OCI-LY7 (cell line): ENCODE measurements at regions not wholly inside any gene's neighbourhood (a gene's known extent, or its start where the extent isn't known, plus 50 kb on each side); places are given as distances from the start of the nearest gene placed in this dataset.

Experiments
- BruUV-seq: library from RNA; stranded (reverse); fragments of 400-500 nt; replicated peaks from 2 replicates; lab custom pipeline; 2021; lab: Mats Ljungman, UMichigan
- CTCF ChIA-PET: fragments of 300-600 bp; sonication (Branson Sonifier 250); formaldehyde crosslinking; loops from one replicate; lab custom pipeline; 2022; ENCODE audit warnings: antibody characterized with exemption; ENCODE audit not compliant: unreplicated experiment; lab: Charles Lee
- POLR2A ChIA-PET: fragments of 300-600 bp; sonication (Branson Sonifier 250); formaldehyde crosslinking; loops from one replicate; lab custom pipeline; 2022; ENCODE audit warnings: antibody characterized with exemption; lab: Charles Lee
- DNase-seq: peaks from one replicate; pipeline ENCODE4 v3.0.0-alpha.2; 2015; ENCODE audit warnings: low spot score
- H2AFZ ChIP-seq: fragments of 200-600 bp; sonication (generic), shearing (Covaris generic); 2 replicates; pipeline ENCODE4 v1.6.1; 2014; ENCODE audit warnings: mild to moderate bottlenecking, antibody characterized with exemption, low read length, moderate library complexity
- H3K27ac ChIP-seq: fragments of 200-600 bp; sonication (generic); 2 replicates; pipeline ENCODE4 v1.5.1; 2014; ENCODE audit warnings: mixed run types, low read depth, mild to moderate bottlenecking, moderate library complexity, low read length, inconsistent platforms; ENCODE audit not compliant: poor library complexity, severe bottlenecking
- H3K36me3 ChIP-seq: fragments of 200-600 bp; sonication (generic); 2 replicates; pipeline ENCODE4 v1.6.1; 2014; ENCODE audit warnings: mild to moderate bottlenecking, antibody characterized with exemption, low read length, moderate library complexity, mixed read lengths; ENCODE audit not compliant: insufficient read depth
- H3K4me1 ChIP-seq: fragments of 200-600 bp; sonication (generic); 2 replicates; pipeline ENCODE4 v1.5.1; 2014; ENCODE audit warnings: mild to moderate bottlenecking, low read length; ENCODE audit not compliant: insufficient read depth, poor library complexity, severe bottlenecking
- H3K4me2 ChIP-seq: fragments of 200-600 bp; sonication (generic); 2 replicates; pipeline ENCODE4 v1.6.1; 2014; ENCODE audit warnings: mild to moderate bottlenecking, low read length
- H3K4me3 ChIP-seq: fragments of 200-600 bp; sonication (generic); 2 replicates; pipeline ENCODE4 v1.5.1; 2014; ENCODE audit warnings: mild to moderate bottlenecking, low read depth, low read length; ENCODE audit not compliant: poor library complexity, severe bottlenecking
- H3K79me2 ChIP-seq: fragments of 200-600 bp; sonication (generic); 2 replicates; pipeline ENCODE4 v1.6.1; 2016; ENCODE audit warnings: low read depth, mild to moderate bottlenecking, low read length, moderate library complexity, mixed read lengths; ENCODE audit not compliant: insufficient read depth
- H3K9me2 ChIP-seq: fragments of 200-600 bp; sonication (generic); 2 replicates; pipeline ENCODE4 v1.6.1; 2016; ENCODE audit warnings: mild to moderate bottlenecking, low read length, mixed read lengths; ENCODE audit not compliant: insufficient read depth
- H3K9me3 ChIP-seq: fragments of 200-600 bp; sonication (generic); 2 replicates; pipeline ENCODE4 v1.6.1; 2014; ENCODE audit warnings: mild to moderate bottlenecking, mixed run types, low read length, mixed read lengths
- H4K20me1 ChIP-seq: fragments of 200-600 bp; sonication (generic); 2 replicates; pipeline ENCODE4 v1.6.1; 2014; ENCODE audit warnings: mild to moderate bottlenecking, antibody characterized with exemption, low read length, moderate library complexity, mixed read lengths; ENCODE audit not compliant: insufficient read depth
- EZH2phosphoT487 ChIP-seq: fragments of 200-600 bp; sonication (generic); IDR thresholded peaks from 2 replicates; pipeline ENCODE4 v1.6.1; 2018; ENCODE audit warnings: low read depth, borderline replicate concordance, mild to moderate bottlenecking, mixed run types, antibody characterized with exemption, low read length, moderate library complexity, mixed read lengths
- intact Hi-C: fragments of 100-400 bp; cut with micrococcal nuclease; formaldehyde crosslinking; loops from one replicate; pipeline ENCODE4 v1.10.0; 2022; ENCODE audit not compliant: unreplicated experiment
- TF ChIP-seq, protein P1 (sequence below): fragments of 200-600 bp; sonication (generic); conservative IDR thresholded peaks from 2 replicates; pipeline ENCODE4 v1.5.1; 2014; ENCODE audit warnings: mild to moderate bottlenecking, antibody characterized with exemption, low read length, moderate library complexity, mixed read lengths

DNA sequence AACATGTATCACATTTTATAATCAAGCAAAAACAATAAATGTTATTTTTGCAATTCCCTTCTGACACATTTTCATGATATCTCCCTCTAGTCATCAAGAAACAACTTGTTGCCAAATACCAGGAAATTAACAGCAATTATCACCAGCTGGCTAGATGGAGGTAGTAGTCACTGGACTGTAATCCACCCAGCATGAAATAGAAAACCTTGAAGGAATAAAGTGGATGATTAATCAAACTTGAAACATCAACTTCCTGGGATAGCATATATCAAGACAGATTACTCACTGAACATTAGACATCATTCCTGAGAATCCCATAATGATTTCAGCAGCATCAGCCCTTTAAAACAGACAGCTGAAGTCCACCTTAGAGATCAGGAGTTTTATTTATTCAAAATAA is 259.0 kb downstream of the CCDC59 start:
- H4K20me1 ChIP-seq, result no peaks in the 10 kb centered on the region
- no peak for TF ChIP-seq EZH2phosphoT487
- TF ChIP-seq, protein P1, sequence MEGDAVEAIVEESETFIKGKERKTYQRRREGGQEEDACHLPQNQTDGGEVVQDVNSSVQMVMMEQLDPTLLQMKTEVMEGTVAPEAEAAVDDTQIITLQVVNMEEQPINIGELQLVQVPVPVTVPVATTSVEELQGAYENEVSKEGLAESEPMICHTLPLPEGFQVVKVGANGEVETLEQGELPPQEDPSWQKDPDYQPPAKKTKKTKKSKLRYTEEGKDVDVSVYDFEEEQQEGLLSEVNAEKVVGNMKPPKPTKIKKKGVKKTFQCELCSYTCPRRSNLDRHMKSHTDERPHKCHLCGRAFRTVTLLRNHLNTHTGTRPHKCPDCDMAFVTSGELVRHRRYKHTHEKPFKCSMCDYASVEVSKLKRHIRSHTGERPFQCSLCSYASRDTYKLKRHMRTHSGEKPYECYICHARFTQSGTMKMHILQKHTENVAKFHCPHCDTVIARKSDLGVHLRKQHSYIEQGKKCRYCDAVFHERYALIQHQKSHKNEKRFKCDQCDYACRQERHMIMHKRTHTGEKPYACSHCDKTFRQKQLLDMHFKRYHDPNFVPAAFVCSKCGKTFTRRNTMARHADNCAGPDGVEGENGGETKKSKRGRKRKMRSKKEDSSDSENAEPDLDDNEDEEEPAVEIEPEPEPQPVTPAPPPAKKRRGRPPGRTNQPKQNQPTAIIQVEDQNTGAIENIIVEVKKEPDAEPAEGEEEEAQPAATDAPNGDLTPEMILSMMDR, result no peak
- no peak overlapping the region for H3K4me2 ChIP-seq
- POLR2A ChIA-PET, result no interaction called here
- H3K9me3 ChIP-seq, result no peaks in the 10 kb centered on the region
- H3K9me2 ChIP-seq, result no peaks in the 10 kb centered on the region
- no peak overlapping the region for H2AFZ ChIP-seq
- H3K79me2 ChIP-seq, result no peaks in the 10 kb centered on the region
- CTCF ChIA-PET, result no interaction called here
- no peak for DNase-seq
- H3K4me3 ChIP-seq, result no peak overlapping the region
- no peaks in the 10 kb centered on the region for H3K36me3 ChIP-seq
- no TSS peak for BruUV-seq
- no peaks in the 10 kb centered on the region for H3K4me1 ChIP-seq
- intact Hi-C loops, result no loop called here
- H3K27ac ChIP-seq, result no peak overlapping the region

DNA sequence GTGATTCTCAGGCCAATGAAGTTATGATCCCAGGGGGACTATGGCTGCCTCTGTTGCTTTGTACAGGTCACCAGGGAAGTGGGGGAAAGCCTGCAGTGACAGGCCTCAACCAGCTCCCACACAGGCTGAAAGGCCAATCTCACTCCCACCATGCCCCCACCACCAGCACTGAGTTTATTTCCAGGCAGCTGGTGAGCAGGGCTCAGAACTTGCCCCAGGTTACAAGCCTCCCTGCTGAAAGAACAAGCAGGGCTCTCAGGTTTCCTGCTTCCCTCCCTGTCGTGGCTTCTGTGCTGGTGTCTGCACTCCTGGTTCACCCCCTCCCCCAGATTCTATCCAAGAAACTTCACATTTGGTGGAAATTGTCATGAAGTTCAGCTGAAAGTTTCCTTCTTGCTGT is 260.3 kb downstream of the CCDC59 start:
- TF ChIP-seq, protein P1, result no peak
- no peak for TF ChIP-seq EZH2phosphoT487
- H4K20me1 ChIP-seq, result no peaks in the 10 kb centered on the region
- CTCF ChIA-PET, result no interaction called here

DNA sequence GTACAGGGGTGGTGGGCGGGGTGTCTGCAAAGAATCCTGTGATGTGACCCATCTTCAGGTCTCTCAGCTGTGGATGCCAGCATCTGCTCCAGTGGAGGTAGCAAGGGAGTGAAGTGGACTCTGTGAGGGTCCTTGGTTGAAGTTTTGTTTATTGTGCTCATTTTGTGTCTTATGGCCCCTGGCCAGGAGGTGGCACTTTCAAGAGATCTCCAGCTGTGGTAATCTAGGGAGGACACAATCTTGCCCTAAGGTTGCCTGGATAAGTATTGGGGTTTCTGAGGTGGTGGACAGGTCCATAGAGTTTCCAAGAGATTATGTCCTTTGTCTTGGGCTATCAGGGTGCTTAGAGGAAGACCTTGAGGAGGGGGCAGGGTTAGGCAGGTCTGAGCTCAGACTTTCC is 260.7 kb downstream of the CCDC59 start:
- H3K9me3 ChIP-seq, result no peaks in the 10 kb centered on the region
- H3K36me3 ChIP-seq, result no peaks in the 10 kb centered on the region
- no peak overlapping the region for H3K27ac ChIP-seq
- BruUV-seq, result no TSS peak
- H2AFZ ChIP-seq, result no peak overlapping the region
- H3K9me2 ChIP-seq, result no peaks in the 10 kb centered on the region
- no peaks in the 10 kb centered on the region for H4K20me1 ChIP-seq
- H3K4me3 ChIP-seq, result no peak overlapping the region
- ChIA-PET POLR2A (interaction anchor here (1.2 kb wide), 1 partner anchor 9 kb away, joined by 4 read pairs; no protein-coding TSS in a partner anchor), CTCF (no interaction called here)
- H3K4me1 ChIP-seq, result no peaks in the 10 kb centered on the region
- H3K4me2 ChIP-seq, result no peak overlapping the region
- no peak for DNase-seq
- no peak for TF ChIP-seq EZH2phosphoT487
- TF ChIP-seq, protein P1, result no peak
- intact Hi-C loops, result no loop called here
- no peaks in the 10 kb centered on the region for H3K79me2 ChIP-seq

More for the DNA sequence above, 260.3 kb downstream of the CCDC59 start:
- POLR2A ChIA-PET, result interaction anchor here (1.2 kb wide), 1 partner anchor 9 kb away, joined by 4 read pairs; no protein-coding TSS in a partner anchor
- Histone ChIP-seq H2AFZ (no peak overlapping the region), H3K9me2 (no peaks in the 10 kb centered on the region), H3K27ac (no peak overlapping the region), H3K4me1 (no peaks in the 10 kb centered on the region), H3K4me3 (no peak overlapping the region), H3K79me2 (no peaks in the 10 kb centered on the region), H3K36me3 (no peaks in the 10 kb centered on the region), H3K4me2 (no peak overlapping the region), H3K9me3 (no peaks in the 10 kb centered on the region)
- no TSS peak for BruUV-seq
- intact Hi-C loops, result no loop called here
- DNase-seq, result no peak
